ENCODE measurements at regions not wholly inside any gene's neighbourhood (a gene's known extent, or its start where the extent isn't known, plus 50 kb on each side); places are given as distances from the start of the nearest gene placed in this dataset.
A peak's percentile ranks its signal among the peaks of the same experiment; 100 is the strongest.

DNA sequence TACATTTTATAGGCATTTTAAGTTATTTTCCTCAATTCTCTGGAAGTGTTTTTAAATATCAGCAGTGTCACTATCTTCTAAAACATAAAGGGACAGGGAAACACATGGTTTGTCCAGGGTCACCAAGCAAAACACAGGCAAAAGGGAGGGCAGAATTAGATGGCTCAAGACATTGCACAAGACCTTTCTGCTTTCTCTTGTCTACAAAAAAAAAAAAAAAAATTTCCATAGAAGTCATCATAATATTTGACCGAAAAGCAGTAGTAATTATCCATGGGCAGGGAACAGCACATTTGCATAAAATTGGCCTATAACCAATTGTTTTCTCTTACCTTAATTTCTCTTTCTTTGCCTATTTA lies 703.1 kb upstream of the FZD8 start:
- POLR2A ChIA-PET: no interaction called here
- no peaks in the 10 kb centered on the region for H3K9me3 ChIP-seq (ENCODE audit: control insufficient read depth, insufficient read depth, low read length)
- no peak for DNase-seq (ENCODE audit: low read depth, low spot score)
- no peaks in the 10 kb centered on the region for H3K27me3 ChIP-seq (ENCODE audit: control insufficient read depth, insufficient read depth, low read length)
- no peak overlapping the region for H3K27ac ChIP-seq (ENCODE audit: low read depth, low read length)
- TF ChIP-seq, protein P1, sequence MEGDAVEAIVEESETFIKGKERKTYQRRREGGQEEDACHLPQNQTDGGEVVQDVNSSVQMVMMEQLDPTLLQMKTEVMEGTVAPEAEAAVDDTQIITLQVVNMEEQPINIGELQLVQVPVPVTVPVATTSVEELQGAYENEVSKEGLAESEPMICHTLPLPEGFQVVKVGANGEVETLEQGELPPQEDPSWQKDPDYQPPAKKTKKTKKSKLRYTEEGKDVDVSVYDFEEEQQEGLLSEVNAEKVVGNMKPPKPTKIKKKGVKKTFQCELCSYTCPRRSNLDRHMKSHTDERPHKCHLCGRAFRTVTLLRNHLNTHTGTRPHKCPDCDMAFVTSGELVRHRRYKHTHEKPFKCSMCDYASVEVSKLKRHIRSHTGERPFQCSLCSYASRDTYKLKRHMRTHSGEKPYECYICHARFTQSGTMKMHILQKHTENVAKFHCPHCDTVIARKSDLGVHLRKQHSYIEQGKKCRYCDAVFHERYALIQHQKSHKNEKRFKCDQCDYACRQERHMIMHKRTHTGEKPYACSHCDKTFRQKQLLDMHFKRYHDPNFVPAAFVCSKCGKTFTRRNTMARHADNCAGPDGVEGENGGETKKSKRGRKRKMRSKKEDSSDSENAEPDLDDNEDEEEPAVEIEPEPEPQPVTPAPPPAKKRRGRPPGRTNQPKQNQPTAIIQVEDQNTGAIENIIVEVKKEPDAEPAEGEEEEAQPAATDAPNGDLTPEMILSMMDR (IDR thresholded peaks at IDR 0.05; ENCODE audit: low read depth, low read length): no peak
- CTCF ChIA-PET: no interaction called here
- no peak overlapping the region for H3K4me3 ChIP-seq (ENCODE audit: low read depth, low read length)

GRCh38 chr10:36344240-36345174 lies 702.4 kb upstream of the FZD8 start:
- CTCF ChIA-PET: no interaction called here
- no peak overlapping the region for H3K27ac ChIP-seq (ENCODE audit: low read depth, low read length)
- H3K4me3 ChIP-seq (ENCODE audit: low read depth, low read length): no peak overlapping the region

DNA sequence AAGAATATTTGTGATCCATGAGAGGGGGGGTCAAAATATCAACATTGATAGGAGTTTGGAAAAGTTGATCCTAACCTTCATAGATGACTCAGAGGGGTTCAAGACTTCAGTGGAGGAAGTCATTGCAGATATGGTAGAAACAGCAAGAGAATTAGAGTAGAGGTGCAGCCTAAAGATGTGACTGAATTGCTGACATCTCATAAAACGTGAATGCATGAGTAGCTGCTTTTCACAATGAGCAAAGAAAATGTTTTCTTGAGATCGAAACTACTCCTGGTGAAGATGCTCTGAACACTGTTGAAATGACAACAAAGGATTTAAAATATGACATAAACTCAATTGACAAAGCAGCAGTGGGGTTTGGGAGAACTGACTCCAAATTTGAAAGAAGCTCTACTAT lies 700.7 kb upstream of the FZD8 start:
- H3K9me3 ChIP-seq (ENCODE audit: control insufficient read depth, insufficient read depth, low read length): no peaks in the 10 kb centered on the region
- TF ChIP-seq, protein P1 (IDR thresholded peaks at IDR 0.05; ENCODE audit: low read depth, low read length): no peak
- POLR2A ChIA-PET: no interaction called here
- H3K27me3 ChIP-seq (ENCODE audit: control insufficient read depth, insufficient read depth, low read length): no peaks in the 10 kb centered on the region
- no peak overlapping the region for H3K27ac ChIP-seq (ENCODE audit: low read depth, low read length)
- CTCF ChIA-PET: no interaction called here
- DNase-seq (ENCODE audit: low read depth, low spot score): no peak
- no peak overlapping the region for H3K4me3 ChIP-seq (ENCODE audit: low read depth, low read length)

More at GRCh38 chr10:36344240-36345174, 702.4 kb upstream of the FZD8 start:
- TF ChIP-seq, protein P1 (IDR thresholded peaks at IDR 0.05; ENCODE audit: low read depth, low read length): no peak
- POLR2A ChIA-PET: no interaction called here
- H3K27me3 ChIP-seq (ENCODE audit: control insufficient read depth, insufficient read depth, low read length): no peaks in the 10 kb centered on the region
- no peak for DNase-seq (ENCODE audit: low read depth, low spot score)
- no peaks in the 10 kb centered on the region for H3K9me3 ChIP-seq (ENCODE audit: control insufficient read depth, insufficient read depth, low read length)

DNA sequence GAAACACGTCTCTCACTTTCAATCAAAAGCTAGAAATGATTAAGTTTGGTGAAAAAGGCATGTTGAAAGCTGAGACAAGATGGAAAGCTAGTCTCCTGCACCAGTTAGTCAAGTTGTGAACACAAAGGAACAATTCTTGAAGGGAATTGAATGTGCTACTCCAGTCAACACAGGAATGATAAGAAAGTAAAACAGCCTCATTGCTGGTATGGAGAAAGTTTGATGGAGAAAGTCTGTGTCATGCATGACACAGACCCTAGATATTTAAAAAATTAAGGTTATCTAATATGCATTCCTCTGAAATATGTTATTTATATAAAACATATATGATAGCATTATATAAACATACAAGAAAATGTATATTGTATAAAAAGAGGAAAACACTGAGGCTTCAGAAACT lies 699.4 kb upstream of the FZD8 start:
- TF ChIP-seq, protein P1 (IDR thresholded peaks at IDR 0.05; ENCODE audit: low read depth, low read length): no peak
- no peaks in the 10 kb centered on the region for H3K9me3 ChIP-seq (ENCODE audit: control insufficient read depth, insufficient read depth, low read length)
- CTCF ChIA-PET: interaction anchor here (1.3 kb wide), 1 partner anchor 21 kb away, joined by 3 read pairs; no protein-coding TSS in a partner anchor
- DNase-seq (ENCODE audit: low read depth, low spot score): no peak
- H3K4me3 ChIP-seq (ENCODE audit: low read depth, low read length): no peak overlapping the region
- POLR2A ChIA-PET: no interaction called here
- no peaks in the 10 kb centered on the region for H3K27me3 ChIP-seq (ENCODE audit: control insufficient read depth, insufficient read depth, low read length)
- H3K27ac ChIP-seq (ENCODE audit: low read depth, low read length): no peak overlapping the region

DNA sequence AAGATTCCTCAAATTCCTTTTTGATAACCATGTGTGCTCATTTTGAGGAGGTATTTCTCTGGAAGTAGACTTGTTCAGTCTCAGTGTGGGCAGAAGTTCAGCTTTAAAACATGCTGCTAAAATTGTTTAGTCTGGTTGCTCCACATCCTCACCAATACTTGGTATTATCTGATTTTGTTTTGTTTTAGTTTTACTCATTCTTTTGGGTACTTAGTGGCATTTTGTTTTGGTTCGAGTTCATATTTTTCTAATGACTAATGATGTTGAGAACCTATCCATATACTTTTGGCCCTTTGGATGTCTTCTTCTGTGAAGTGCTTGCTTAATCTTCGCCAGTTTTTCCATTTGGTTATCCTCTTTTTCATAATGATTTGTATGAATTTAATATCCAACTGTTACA lies 694.2 kb upstream of the FZD8 start:
- peak; percentile 7 for DNase-seq (ENCODE audit: low read depth, low spot score)
- no peak overlapping the region for H3K4me3 ChIP-seq (ENCODE audit: low read depth, low read length)
- ChIA-PET POLR2A (interaction anchor here (0.6 kb wide), 1 partner anchor 444 kb away, joined by 4 read pairs; no protein-coding TSS in a partner anchor), CTCF (no interaction called here)
- no peaks in the 10 kb centered on the region for H3K9me3 ChIP-seq (ENCODE audit: control insufficient read depth, insufficient read depth, low read length)
- no peak overlapping the region for H3K27ac ChIP-seq (ENCODE audit: low read depth, low read length)
- no peaks in the 10 kb centered on the region for H3K27me3 ChIP-seq (ENCODE audit: control insufficient read depth, insufficient read depth, low read length)
- TF ChIP-seq, protein P1 (IDR thresholded peaks at IDR 0.05; ENCODE audit: low read depth, low read length): no peak
